SK-N-SH treated with all-trans-retinoic acid at 6 μM for 48 hours (cell line): ENCODE measurements at regions not wholly inside any gene's neighbourhood (a gene's known extent, or its start where the extent isn't known, plus 50 kb on each side); places are given as distances from the start of the nearest gene placed in this dataset.

Source experiments
- ATAC-seq: fragments of 200-7000 bp; cut with Tn5 transposase; 3 replicates; pipeline ENCODE4 v1.9.1; 2020; ENCODE audit warnings: mild to moderate bottlenecking, moderate library complexity
- ARNTL ChIP-seq: fragments of 450-650 bp; formaldehyde crosslinking; IDR thresholded peaks from 2 replicates; pipeline ENCODE4 v1.5.0; 2020; ENCODE audit warnings: low read depth, mild to moderate bottlenecking, moderate library complexity, borderline replicate concordance
- BACH2 ChIP-seq: fragments of 250-450 bp; sonication (Bioruptor Pico); IDR thresholded peaks from 2 replicates; pipeline ENCODE4 v1.9.0; 2021; ENCODE audit warnings: mild to moderate bottlenecking, borderline replicate concordance
- CREB5 ChIP-seq: fragments of 250-450 bp; sonication (Bioruptor Pico); IDR thresholded peaks from 2 replicates; pipeline ENCODE4 v1.5.1; 2020; ENCODE audit warnings: low read depth, mild to moderate bottlenecking, moderate library complexity
- CSDC2 ChIP-seq: fragments of 250-450 bp; sonication (Bioruptor Pico); IDR thresholded peaks from 2 replicates; pipeline ENCODE4 v1.5.0; 2020; ENCODE audit warnings: mild to moderate bottlenecking, moderate library complexity
- CSRNP3 ChIP-seq: fragments of 250-450 bp; sonication (Bioruptor Pico); IDR thresholded peaks from 2 replicates; pipeline ENCODE4 v1.5.1; 2021; ENCODE audit warnings: mild to moderate bottlenecking, moderate library complexity
- ESRRG ChIP-seq: fragments of 250-450 bp; sonication (Bioruptor Pico); IDR thresholded peaks from 2 replicates; pipeline ENCODE4 v1.6.1; 2021; ENCODE audit warnings: mild to moderate bottlenecking
- ISL1 ChIP-seq: fragments of 250-450 bp; sonication (Bioruptor Pico); IDR thresholded peaks from 2 replicates; pipeline ENCODE4 v2.1.2; 2022; ENCODE audit warnings: mild to moderate bottlenecking, moderate library complexity
- PATZ1 ChIP-seq: fragments of 250-450 bp; sonication (Bioruptor Pico); IDR thresholded peaks from 2 replicates; pipeline ENCODE4 v1.8.0; 2020; ENCODE audit warnings: mild to moderate bottlenecking, moderate library complexity, borderline replicate concordance
- POU6F1 ChIP-seq: fragments of 250-450 bp; sonication (Bioruptor Pico); IDR thresholded peaks from 2 replicates; pipeline ENCODE4 v1.8.0; 2021; ENCODE audit warnings: low read depth, mild to moderate bottlenecking, moderate library complexity, borderline replicate concordance
- PPARA ChIP-seq: fragments of 250-450 bp; sonication (Bioruptor Pico); IDR thresholded peaks from 2 replicates; pipeline ENCODE4 v1.5.0; 2020; ENCODE audit warnings: mild to moderate bottlenecking, borderline replicate concordance
- RARB ChIP-seq: fragments of 250-450 bp; sonication (Bioruptor Pico); IDR thresholded peaks from 2 replicates; pipeline ENCODE4 v1.8.0; 2021; ENCODE audit warnings: mild to moderate bottlenecking, moderate library complexity
- SNAI2 ChIP-seq: fragments of 250-450 bp; sonication (Bioruptor Pico); IDR thresholded peaks from 2 replicates; pipeline ENCODE4 v1.5.0; 2020; ENCODE audit warnings: mild to moderate bottlenecking, moderate library complexity
- TCF4 ChIP-seq: fragments of 250-450 bp; sonication (Bioruptor Pico); IDR thresholded peaks from 2 replicates; pipeline ENCODE4 v1.8.0; 2021; ENCODE audit warnings: mild to moderate bottlenecking, moderate library complexity, borderline replicate concordance
- TOX ChIP-seq: fragments of 250-450 bp; sonication (Bioruptor Pico); IDR thresholded peaks from 2 replicates; pipeline ENCODE4 v1.8.0; 2021; ENCODE audit warnings: mild to moderate bottlenecking, moderate library complexity, borderline replicate concordance
- TSHZ2 ChIP-seq: fragments of 250-450 bp; sonication (Bioruptor Pico); IDR thresholded peaks from 2 replicates; pipeline ENCODE4 v1.5.0; 2020; ENCODE audit warnings: mild to moderate bottlenecking, moderate library complexity
- ZC3H10 ChIP-seq: fragments of 250-450 bp; sonication (Bioruptor Pico); IDR thresholded peaks from 2 replicates; pipeline ENCODE4 v1.5.1; 2021; ENCODE audit warnings: mild to moderate bottlenecking, moderate library complexity
- ZFP3 ChIP-seq: fragments of 250-450 bp; sonication (Bioruptor Pico); IDR thresholded peaks from 2 replicates; pipeline ENCODE4 v1.5.0; 2020; ENCODE audit warnings: mild to moderate bottlenecking, moderate library complexity
- ZFP30 ChIP-seq: fragments of 450-650 bp; formaldehyde crosslinking; IDR thresholded peaks from 2 replicates; pipeline ENCODE4 v1.5.0; 2022; ENCODE audit warnings: mild to moderate bottlenecking, moderate library complexity
- ZNF565 ChIP-seq: fragments of 450-650 bp; formaldehyde crosslinking; conservative IDR thresholded peaks from 2 replicates; pipeline ENCODE4 v1.5.0; 2020; ENCODE audit warnings: low read depth, mild to moderate bottlenecking, moderate library complexity
- ZNF70 ChIP-seq: fragments of 450-650 bp; formaldehyde crosslinking; IDR thresholded peaks from 2 replicates; pipeline ENCODE4 v1.5.0; 2020; ENCODE audit warnings: mild to moderate bottlenecking, moderate library complexity
- ZNF8 ChIP-seq: fragments of 450-650 bp; formaldehyde crosslinking; IDR thresholded peaks from 2 replicates; pipeline ENCODE4 v1.5.0; 2020; ENCODE audit warnings: mild to moderate bottlenecking, moderate library complexity

GRCh38 chr1:168430321-168430720 is 113.5 kb downstream of the XCL2 start:
- no peak for ATAC-seq
- no peak for TF ChIP-seq ZFP30 (CRISPR knock-in tag)

- peak; percentile 93 for ATAC-seq
- TF ChIP-seq ZNF8 (CRISPR knock-in tag) (no peak), TOX (0 out of 2 replicates have a peak, but pooled peaks have one; percentile 57), ARNTL (CRISPR knock-in tag) (no peak), ZNF70 (CRISPR knock-in tag) (no peak), ISL1 (CRISPR knock-in tag) (no peak), ZFP3 (CRISPR knock-in tag) (no peak), CREB5 (CRISPR knock-in tag) (no peak), CSDC2 (no peak), SNAI2 (CRISPR knock-in tag) (no peak)
Observed at GRCh38 chr1:168428063-168428731, 115.6 kb downstream of the XCL2 start.

- ATAC-seq, result no peak
- TF ChIP-seq ARNTL (CRISPR knock-in tag) (no peak), SNAI2 (CRISPR knock-in tag) (no peak), ESRRG (CRISPR knock-in tag) (no peak), RARB (CRISPR knock-in tag) (no peak), TOX (no peak), TCF4 (CRISPR knock-in tag) (no peak), ZNF70 (CRISPR knock-in tag) (no peak), PPARA (CRISPR knock-in tag) (no peak), ZC3H10 (CRISPR knock-in tag) (no peak), ZFP3 (CRISPR knock-in tag) (no peak), TSHZ2 (CRISPR knock-in tag) (no peak), ZNF8 (CRISPR knock-in tag) (no peak), POU6F1 (CRISPR knock-in tag) (no peak), CREB5 (CRISPR knock-in tag) (no peak), ISL1 (CRISPR knock-in tag) (no peak), PATZ1 (no peak), BACH2 (CRISPR knock-in tag) (no peak), CSDC2 (no peak), ZNF565 (CRISPR knock-in tag) (no peak), CSRNP3 (CRISPR knock-in tag) (no peak)
- TF ChIP-seq, all 23 proteins: peak for 0
Observed at GRCh38 chr1:168427051-168427450, 116.7 kb downstream of the XCL2 start.
